ENCODE measurements at regions not wholly inside any gene's neighbourhood (a gene's known extent, or its start where the extent isn't known, plus 50 kb on each side); places are given as distances from the start of the nearest gene placed in this dataset.

- Histone ChIP-seq H3K27ac (ENCODE audit: low read depth, low read length) (no peak overlapping the region), H3K27me3 (ENCODE audit: control insufficient read depth, insufficient read depth, low read length) (peaks cover 2% of the 10 kb centered on the region), H3K4me3 (ENCODE audit: low read depth, low read length) (no peak overlapping the region), H3K9me3 (ENCODE audit: control insufficient read depth, insufficient read depth, low read length) (no peaks in the 10 kb centered on the region)
- POLR2A ChIA-PET, result no interaction called here
- CTCF ChIA-PET, result no interaction called here
- no peak for TF ChIP-seq CTCF (IDR thresholded peaks at IDR 0.05; ENCODE audit: low read depth, low read length)
- no peak for DNase-seq (ENCODE audit: low read depth, low spot score)
Observed at GRCh38 chr11:112744041-112744440, 217.2 kb upstream of the NCAM1 start.

GRCh38 chr11:112745973-112746372 lies 215.2 kb upstream of the NCAM1 start:
- Histone ChIP-seq H3K27me3 (ENCODE audit: control insufficient read depth, insufficient read depth, low read length) (no peaks in the 10 kb centered on the region), H3K27ac (ENCODE audit: low read depth, low read length) (no peak overlapping the region), H3K9me3 (ENCODE audit: control insufficient read depth, insufficient read depth, low read length) (no peaks in the 10 kb centered on the region), H3K4me3 (ENCODE audit: low read depth, low read length) (no peak overlapping the region)
- TF ChIP-seq CTCF (IDR thresholded peaks at IDR 0.05; ENCODE audit: low read depth, low read length), result no peak
- POLR2A ChIA-PET, result no interaction called here
- no peak for DNase-seq (ENCODE audit: low read depth, low spot score)
- CTCF ChIA-PET, result no interaction called here

DNA sequence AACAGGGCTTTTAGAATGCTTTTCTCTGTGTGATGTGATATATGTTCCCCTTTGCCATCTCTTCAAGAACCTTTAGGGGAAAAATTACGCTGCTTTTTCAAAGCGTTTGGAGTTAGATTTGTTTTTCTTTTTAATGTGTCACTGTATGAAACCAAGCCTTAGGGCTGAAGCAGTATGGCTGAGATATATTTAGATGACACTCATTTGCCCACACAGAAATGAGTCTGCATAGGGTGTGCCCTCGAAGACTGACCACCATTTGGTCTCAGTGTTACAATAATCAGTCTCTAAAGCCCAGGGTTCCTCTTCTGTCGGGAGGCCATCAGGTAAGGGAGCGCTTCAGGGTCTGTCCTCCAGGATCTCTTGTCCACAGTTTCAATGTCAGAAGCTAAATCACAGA lies 213.0 kb upstream of the NCAM1 start:
- H3K27me3 ChIP-seq (ENCODE audit: control insufficient read depth, insufficient read depth, low read length), result no peaks in the 10 kb centered on the region
- no peak for DNase-seq (ENCODE audit: low read depth, low spot score)
- CTCF ChIA-PET, result no interaction called here
- no peaks in the 10 kb centered on the region for H3K9me3 ChIP-seq (ENCODE audit: control insufficient read depth, insufficient read depth, low read length)
- H3K4me3 ChIP-seq (ENCODE audit: low read depth, low read length), result no peak overlapping the region
- no peak for TF ChIP-seq CTCF (IDR thresholded peaks at IDR 0.05; ENCODE audit: low read depth, low read length)
- H3K27ac ChIP-seq (ENCODE audit: low read depth, low read length), result no peak overlapping the region
- POLR2A ChIA-PET, result no interaction called here

DNA sequence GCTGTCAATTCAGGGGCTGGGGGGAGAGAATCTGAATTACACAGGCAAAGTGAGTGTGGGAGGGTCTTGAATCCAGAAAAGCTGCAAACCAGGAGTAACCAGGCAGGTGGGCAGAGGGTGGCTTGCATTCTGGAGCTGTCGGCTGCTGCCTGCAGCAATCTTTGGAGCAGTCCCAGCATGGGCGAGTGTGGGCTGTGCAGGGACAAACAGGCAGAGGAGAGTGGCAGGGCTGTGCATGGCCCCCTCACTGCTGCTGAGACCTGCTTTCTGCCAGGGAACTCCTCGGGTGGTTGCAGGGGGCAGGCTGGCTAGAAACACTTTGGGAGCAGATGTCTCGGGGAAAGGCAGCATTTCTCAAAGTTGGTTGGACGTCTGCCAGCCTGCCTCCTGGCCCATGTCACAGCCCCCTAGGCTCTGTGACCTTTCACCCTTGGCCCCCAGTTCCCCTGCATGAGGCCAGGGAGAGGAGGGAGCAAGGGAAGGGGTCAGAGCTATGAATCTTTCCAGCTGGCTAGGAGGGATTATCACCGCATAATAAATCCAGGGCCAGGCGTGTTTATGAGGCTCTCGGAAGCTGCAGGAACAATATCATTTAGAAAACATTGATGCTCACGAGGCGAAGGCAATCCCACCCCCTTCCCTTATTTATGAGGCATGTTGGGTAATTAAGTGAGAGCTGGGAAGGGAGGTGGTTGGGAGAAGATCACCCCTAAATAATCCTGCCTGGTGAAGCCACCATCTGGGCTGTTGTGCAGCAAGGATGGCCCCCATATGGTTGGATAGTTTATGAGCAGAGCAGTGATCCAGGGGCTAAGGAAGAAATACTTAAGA lies 212.3 kb upstream of the NCAM1 start:
- H3K27ac ChIP-seq (ENCODE audit: low read depth, low read length), result no peak overlapping the region
- no peak for TF ChIP-seq CTCF (IDR thresholded peaks at IDR 0.05; ENCODE audit: low read depth, low read length)
- no peaks in the 10 kb centered on the region for H3K27me3 ChIP-seq (ENCODE audit: control insufficient read depth, insufficient read depth, low read length)
- H3K9me3 ChIP-seq (ENCODE audit: control insufficient read depth, insufficient read depth, low read length), result no peaks in the 10 kb centered on the region
- no peak overlapping the region for H3K4me3 ChIP-seq (ENCODE audit: low read depth, low read length)
- no peak for DNase-seq (ENCODE audit: low read depth, low spot score)
- ChIA-PET POLR2A (no interaction called here), CTCF (no interaction called here)

DNA sequence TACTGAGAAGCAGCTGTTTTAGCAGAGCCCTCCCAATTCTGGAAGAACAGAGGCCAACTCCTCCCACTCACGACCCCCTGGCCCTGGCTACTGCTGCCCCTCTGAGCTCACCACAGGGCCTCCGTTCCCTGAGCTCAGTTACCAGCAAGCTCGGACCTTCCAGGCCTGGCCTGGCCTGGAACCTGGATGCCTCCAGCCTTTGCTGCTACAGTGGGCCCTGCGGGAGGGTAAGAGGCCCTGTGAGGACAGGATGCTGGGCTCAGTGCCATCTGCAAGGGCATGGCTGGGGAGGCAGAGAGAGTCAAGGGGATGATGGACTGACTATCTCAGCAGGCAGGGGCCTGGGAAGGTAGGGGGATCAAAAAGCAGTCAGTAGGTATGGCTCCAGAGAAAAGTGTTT lies 209.9 kb upstream of the NCAM1 start:
- DNase-seq (ENCODE audit: low read depth, low spot score), result no peak
- CTCF ChIA-PET, result no interaction called here
- POLR2A ChIA-PET, result no interaction called here
- no peak overlapping the region for H3K4me3 ChIP-seq (ENCODE audit: low read depth, low read length)
- no peaks in the 10 kb centered on the region for H3K27me3 ChIP-seq (ENCODE audit: control insufficient read depth, insufficient read depth, low read length)
- no peak for TF ChIP-seq CTCF (IDR thresholded peaks at IDR 0.05; ENCODE audit: low read depth, low read length)
- no peak overlapping the region for H3K27ac ChIP-seq (ENCODE audit: low read depth, low read length)
- no peaks in the 10 kb centered on the region for H3K9me3 ChIP-seq (ENCODE audit: control insufficient read depth, insufficient read depth, low read length)

Data from AG04450 (cell line).